ENCODE measurements at regions not wholly inside any gene's neighbourhood (a gene's known extent, or its start where the extent isn't known, plus 50 kb on each side); places are given as distances from the start of the nearest gene placed in this dataset.

DNA sequence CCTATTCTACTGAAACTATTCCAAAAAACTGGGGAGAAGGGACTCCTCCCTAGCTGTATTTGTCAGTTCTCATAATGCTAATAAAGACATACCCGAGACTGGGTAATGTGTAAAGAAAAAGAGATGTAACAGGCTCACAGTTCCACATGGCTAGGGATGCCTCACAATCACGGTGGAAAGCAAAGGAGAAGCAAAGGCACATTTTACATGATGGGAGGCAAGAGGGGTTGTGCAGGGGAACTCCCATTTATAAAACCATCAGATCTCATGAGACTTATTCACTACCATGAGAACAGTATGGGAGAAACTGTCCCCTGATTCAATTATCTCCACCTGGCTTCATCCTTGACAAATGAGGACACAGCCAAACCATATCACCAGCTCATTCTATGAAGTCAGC is 111.2 kb upstream of the RIPOR2 start:
- DNase-seq (ENCODE audit: extremely low read depth, low read depth): no peak
- TF ChIP-seq, protein P1, sequence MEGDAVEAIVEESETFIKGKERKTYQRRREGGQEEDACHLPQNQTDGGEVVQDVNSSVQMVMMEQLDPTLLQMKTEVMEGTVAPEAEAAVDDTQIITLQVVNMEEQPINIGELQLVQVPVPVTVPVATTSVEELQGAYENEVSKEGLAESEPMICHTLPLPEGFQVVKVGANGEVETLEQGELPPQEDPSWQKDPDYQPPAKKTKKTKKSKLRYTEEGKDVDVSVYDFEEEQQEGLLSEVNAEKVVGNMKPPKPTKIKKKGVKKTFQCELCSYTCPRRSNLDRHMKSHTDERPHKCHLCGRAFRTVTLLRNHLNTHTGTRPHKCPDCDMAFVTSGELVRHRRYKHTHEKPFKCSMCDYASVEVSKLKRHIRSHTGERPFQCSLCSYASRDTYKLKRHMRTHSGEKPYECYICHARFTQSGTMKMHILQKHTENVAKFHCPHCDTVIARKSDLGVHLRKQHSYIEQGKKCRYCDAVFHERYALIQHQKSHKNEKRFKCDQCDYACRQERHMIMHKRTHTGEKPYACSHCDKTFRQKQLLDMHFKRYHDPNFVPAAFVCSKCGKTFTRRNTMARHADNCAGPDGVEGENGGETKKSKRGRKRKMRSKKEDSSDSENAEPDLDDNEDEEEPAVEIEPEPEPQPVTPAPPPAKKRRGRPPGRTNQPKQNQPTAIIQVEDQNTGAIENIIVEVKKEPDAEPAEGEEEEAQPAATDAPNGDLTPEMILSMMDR (IDR thresholded peaks at IDR 0.05; ENCODE audit: low read depth, low read length): no peak

DNA sequence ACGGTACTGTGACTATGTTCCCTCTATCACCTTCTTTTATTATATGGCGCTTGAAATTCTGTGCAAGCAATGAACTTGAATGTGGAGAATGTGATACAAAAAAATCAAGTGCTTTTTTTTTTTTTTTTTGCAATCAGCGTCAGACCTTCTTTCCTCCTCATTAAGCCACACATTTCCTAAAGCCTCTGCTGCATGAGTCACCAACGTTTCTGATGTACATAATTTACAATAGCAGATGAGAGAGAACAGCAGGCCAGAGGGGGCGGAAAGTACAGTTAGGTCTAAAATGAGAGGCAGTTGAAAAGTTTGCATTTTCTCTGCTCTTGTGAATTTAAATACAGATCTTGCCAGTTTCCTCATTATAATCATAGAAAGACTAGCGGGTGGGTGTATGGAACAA is 114.6 kb upstream of the RIPOR2 start:
- peak; percentile 52 for DNase-seq (ENCODE audit: extremely low read depth, low read depth)
- TF ChIP-seq, protein P1 (IDR thresholded peaks at IDR 0.05; ENCODE audit: low read depth, low read length): no peak; the same call in 1 of the 2 replicates

DNA sequence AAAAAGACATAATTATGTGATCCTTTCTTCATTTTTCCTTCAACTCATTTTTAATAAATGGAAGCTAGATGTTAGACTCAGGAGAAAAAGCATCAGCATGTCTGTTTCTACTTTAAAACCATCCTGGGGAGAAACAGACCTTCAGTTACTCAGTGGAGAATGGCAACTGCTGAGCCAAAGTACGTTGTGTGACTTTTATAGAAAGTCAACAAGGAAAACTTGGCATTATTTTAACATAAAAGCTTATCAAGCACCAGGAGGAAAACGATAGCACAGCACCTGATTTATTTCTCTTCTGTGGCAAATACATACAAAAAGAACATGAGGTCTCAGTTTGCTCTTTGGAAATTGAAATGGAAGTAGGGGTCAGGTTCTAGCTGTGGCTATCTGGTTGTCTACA is 115.3 kb upstream of the RIPOR2 start:
- TF ChIP-seq, protein P1 (IDR thresholded peaks at IDR 0.05; ENCODE audit: low read depth, low read length): no peak
- no peak for DNase-seq (ENCODE audit: extremely low read depth, low read depth)

DNA sequence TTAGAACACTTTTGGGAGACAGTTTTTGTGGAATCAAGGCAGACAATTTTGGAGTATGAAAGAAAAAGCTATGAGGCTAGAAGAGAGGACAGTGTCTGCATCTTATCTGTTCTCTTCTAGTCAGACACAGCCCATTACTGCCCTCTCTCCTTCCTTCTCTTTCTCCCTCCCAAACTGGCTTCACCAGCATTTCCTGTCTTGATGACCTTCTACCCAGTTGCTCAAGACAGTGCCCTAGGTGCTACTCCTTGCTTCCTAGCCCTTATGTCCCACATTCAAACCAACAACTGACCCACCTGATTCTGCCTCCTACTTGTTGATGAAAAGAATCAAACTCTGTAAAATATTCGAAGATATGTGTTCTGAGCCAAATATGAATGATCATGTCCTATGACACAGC is 116.4 kb upstream of the RIPOR2 start:
- DNase-seq (ENCODE audit: extremely low read depth, low read depth): no peak
- TF ChIP-seq, protein P1 (IDR thresholded peaks at IDR 0.05; ENCODE audit: low read depth, low read length): no peak

DNA sequence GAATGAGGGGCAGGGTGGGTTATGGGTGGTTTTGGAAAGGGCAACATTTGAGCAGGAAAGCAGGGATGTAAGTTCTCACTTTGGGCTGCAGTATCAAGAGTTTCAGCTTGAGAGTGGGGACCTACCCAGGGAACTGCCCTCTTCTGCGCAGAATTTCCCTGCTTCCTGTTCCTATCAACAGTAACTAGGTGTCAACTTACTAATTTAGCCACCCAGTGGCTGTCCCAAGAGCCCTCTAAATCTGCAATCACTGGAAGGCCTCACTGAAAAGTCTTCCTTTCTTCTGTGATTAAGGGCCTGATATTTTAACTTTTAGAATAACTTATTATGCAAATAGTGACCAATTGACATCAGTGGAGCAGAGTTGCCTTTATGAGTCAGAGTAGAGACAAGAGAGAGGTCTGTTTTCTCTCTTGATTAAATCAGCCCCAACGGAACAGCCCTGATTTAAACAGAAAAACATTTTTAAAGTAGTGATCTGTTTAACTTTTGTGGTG is 118.2 kb upstream of the RIPOR2 start:
- DNase-seq (ENCODE audit: extremely low read depth, low read depth): peak; percentile 59
- TF ChIP-seq, protein P1 (IDR thresholded peaks at IDR 0.05; ENCODE audit: low read depth, low read length): no peak

DNA sequence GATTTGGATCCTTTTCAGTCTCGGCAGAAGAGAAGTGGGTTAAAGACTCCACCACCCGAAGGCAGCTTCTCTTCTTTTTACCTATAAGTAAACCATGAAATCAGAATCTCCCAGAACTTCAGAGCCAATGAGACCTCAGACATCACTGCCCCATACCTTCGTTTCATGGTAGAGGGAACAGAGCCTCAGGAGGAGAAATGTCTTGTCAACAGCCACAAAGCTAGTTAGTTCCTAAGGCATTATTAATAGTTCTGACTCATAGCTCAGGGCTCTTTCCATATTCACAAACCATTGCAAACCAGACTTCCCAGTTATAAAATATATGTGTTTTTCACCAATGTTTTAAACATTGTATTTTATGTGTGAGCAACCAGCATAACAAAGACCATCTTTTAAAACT is 118.7 kb upstream of the RIPOR2 start:
- TF ChIP-seq, protein P1 (IDR thresholded peaks at IDR 0.05; ENCODE audit: low read depth, low read length): no peak
- no peak for DNase-seq (ENCODE audit: extremely low read depth, low read depth)

DNA sequence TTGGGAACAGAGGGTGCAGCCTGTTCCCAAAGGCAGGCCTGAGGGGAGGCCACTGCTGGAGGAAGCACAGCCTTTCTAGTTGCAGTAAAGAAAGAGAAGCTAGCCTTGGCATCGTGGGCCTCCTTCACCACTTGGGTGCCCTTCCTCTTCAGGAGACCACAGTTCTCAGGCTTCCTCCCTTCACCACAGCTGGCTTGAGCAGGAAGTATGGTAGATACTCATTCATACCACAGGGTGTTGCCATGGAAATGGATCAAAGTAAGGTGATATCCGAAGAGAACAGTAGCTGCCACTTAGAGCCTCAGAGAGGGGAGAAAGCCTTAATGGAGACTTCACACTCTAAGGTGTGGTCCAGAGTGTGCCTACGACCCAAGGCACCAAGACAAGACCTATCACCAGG is 120.4 kb upstream of the RIPOR2 start:
- TF ChIP-seq, protein P1 (IDR thresholded peaks at IDR 0.05; ENCODE audit: low read depth, low read length): no peak
- no peak for DNase-seq (ENCODE audit: extremely low read depth, low read depth)
